D721Med (cell line): ENCODE measurements at regions not wholly inside any gene's neighbourhood (a gene's known extent, or its start where the extent isn't known, plus 50 kb on each side); places are given as distances from the start of the nearest gene placed in this dataset.

Experiments used
- DNase-seq: peaks from one replicate; pipeline ENCODE4 v3.0.0; 2011; ENCODE audit warnings: low spot score; ENCODE audit not compliant: insufficient read length
- FAIRE-seq: peaks from 2 replicates; lab custom pipeline; 2011; peaks lifted over from hg19 to GRCh38; lab: Jason Lieb, UNC
- CTCF ChIP-seq: IDR thresholded peaks from 2 replicates; pipeline ENCODE4 v1.5.1; 2012; ENCODE audit warnings: mild to moderate bottlenecking, control low read depth; ENCODE audit not compliant: insufficient read depth; ENCODE audit errors: missing control alignments

- no peak for FAIRE-seq
- no peak for DNase-seq
- no peak for TF ChIP-seq CTCF
Measured at GRCh38 chr5:166293892-166294291, 1997.6 kb upstream of the WWC1 start.

GRCh38 chr5:166302166-166302565 is 1989.3 kb upstream of the WWC1 start:
- TF ChIP-seq CTCF: no peak
- FAIRE-seq (no peak), DNase-seq (no peak)

DNA sequence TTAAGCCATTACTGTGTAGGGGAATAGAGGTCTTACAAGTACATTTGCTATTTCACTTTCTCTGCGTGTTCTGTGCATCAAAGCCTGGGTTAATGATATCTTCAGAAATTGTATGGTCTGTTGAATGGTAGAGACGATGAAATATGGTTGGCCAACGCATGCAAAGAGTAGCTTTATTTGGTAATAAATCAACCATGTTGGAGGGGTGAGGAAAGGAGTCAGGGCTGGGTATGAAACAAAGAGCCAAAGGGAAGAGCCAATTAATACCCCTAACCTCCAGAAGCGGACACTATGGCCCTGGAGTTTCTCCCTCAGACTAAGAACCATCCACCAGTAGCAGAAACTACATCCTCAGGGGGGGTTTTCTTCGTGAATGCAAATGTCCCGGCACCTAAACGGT is 1974.0 kb upstream of the WWC1 start:
- FAIRE-seq (no peak), DNase-seq (no peak)
- TF ChIP-seq CTCF: no peak

DNA sequence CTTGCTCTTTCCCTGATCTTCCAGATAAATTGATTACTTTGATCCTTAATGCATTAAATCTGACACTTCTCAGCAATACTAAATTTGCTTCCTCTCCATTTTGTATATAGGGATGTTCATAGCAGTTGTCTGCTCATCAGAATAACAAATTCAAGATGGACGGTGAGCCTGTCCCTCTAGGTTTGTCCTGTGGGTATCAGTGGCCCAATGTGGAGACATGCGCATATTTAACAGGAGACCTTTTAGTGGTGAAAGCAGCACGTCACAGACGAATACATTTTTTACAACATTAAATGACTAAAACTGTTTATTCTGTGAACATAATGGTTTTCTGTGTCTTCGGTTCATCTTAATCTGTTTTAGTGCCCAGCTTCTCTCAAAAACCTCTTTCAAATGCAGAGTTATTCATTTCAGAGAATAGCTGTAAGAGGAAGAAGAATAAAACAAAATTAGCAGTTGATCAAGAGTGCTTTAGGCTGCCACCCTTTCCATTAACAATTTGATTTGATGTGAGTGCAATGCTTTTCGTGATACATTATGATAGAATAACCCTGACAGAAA is 1970.4 kb upstream of the WWC1 start:
- DNase-seq (no peak), FAIRE-seq (no peak)
- TF ChIP-seq CTCF: no peak

DNA sequence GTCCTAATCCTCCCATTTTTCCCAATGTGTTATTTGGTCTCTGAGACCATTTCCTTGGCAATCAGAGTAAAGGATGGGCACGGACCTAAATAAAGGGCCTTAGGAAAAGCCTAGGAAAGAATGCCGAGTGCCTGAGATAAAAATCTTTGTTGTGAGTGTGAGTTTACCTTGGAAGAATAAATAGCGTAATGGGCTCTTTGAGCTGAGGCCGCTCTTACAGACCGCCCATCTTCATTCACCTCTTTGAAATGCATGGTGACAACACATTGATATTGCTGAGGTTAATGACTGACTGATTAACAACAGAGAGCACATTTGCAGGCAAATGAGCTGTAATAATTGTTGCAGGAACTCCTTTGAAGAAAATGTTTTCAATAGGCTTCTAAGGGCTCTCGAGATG is 1967.1 kb upstream of the WWC1 start:
- FAIRE-seq: no peak
- DNase-seq: no peak
- no peak for TF ChIP-seq CTCF

DNA sequence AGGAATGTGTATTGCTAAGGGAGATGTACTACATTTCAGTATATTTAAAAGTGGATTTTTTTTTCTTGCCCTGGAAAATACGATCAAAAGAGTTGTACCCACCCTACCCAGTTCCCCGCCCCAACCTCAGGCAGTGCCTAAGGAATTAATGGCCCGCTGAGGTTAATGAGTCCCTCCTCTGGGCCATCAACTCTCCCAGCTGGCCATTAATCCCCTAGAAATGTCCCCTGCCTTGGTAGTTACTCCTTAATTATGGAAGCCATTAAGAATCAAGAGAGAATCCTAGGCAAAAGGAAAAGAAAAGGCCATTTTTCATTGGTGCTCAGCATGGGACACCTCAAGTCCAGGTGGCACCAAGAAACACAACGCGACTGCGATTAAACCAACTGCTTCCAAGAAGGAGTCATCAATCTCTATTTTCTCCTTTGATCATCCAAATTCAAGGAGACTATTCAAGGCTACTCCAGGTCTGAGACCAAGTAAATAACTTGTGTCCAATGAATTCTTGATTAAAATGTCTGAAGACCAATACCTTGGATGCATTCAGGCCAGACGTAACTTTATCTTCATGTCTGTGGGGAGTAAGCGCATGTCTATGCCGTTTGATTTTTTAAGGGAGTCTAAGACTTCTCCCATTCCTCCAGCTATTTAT is 1962.2 kb upstream of the WWC1 start:
- TF ChIP-seq CTCF: no peak
- DNase-seq (no peak), FAIRE-seq (no peak)

GRCh38 chr5:166330036-166330435 is 1961.4 kb upstream of the WWC1 start:
- DNase-seq: no peak
- no peak for TF ChIP-seq CTCF
- FAIRE-seq: no peak
